ENCODE measurements at regions not wholly inside any gene's neighbourhood (a gene's known extent, or its start where the extent isn't known, plus 50 kb on each side); places are given as distances from the start of the nearest gene placed in this dataset.

DNA sequence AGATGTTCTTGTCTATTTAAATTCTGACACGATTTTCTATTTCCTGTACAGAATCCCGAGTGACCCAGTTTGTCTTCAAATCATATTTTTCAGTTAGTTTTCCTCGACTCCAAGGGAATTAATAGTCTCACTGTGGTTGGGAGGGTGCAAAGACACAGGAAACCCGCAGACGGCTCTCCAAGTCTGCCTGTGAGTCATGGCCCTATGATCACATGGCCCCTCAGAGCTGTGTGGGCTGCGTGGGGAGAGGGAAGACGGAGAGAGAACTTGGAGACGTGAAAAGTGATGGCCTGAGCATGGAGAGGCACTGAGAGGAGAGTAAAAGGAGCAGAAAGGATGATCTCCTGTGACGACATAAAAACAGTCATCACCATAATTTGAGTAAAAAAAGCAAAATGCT lies 989.9 kb downstream of the DCDC2C start:
- TF ChIP-seq CTCF (IDR thresholded peaks at IDR 0.05; ENCODE audit: low read depth, low read length, missing control alignments) = no peak
- DNase-seq (ENCODE audit: extremely low read depth, low read depth) = no peak
- no peak overlapping the region for H3K4me3 ChIP-seq (replicated peaks; ENCODE audit: low read depth, low read length)

GRCh38 chr2:4695281-4695861 lies 992.0 kb downstream of the DCDC2C start:
- DNase-seq (ENCODE audit: extremely low read depth, low read depth) = no peak
- TF ChIP-seq CTCF (IDR thresholded peaks at IDR 0.05; ENCODE audit: low read depth, low read length, missing control alignments) = no peak
- H3K4me3 ChIP-seq (replicated peaks; ENCODE audit: low read depth, low read length) = no peak overlapping the region

- no peak overlapping the region for H3K4me3 ChIP-seq (replicated peaks; ENCODE audit: low read depth, low read length)
- no peak for DNase-seq (ENCODE audit: extremely low read depth, low read depth)
- TF ChIP-seq CTCF (IDR thresholded peaks at IDR 0.05; ENCODE audit: low read depth, low read length, missing control alignments) = no peak
Observed at GRCh38 chr2:4715065-4715464, 977.1 kb upstream of the SOX11 start.

- TF ChIP-seq CTCF (IDR thresholded peaks at IDR 0.05; ENCODE audit: low read depth, low read length, missing control alignments) = no peak
- H3K4me3 ChIP-seq (replicated peaks; ENCODE audit: low read depth, low read length) = no peak overlapping the region
- DNase-seq (ENCODE audit: extremely low read depth, low read depth) = no peak
Observed at GRCh38 chr2:4718777-4719176, 973.4 kb upstream of the SOX11 start.

DNA sequence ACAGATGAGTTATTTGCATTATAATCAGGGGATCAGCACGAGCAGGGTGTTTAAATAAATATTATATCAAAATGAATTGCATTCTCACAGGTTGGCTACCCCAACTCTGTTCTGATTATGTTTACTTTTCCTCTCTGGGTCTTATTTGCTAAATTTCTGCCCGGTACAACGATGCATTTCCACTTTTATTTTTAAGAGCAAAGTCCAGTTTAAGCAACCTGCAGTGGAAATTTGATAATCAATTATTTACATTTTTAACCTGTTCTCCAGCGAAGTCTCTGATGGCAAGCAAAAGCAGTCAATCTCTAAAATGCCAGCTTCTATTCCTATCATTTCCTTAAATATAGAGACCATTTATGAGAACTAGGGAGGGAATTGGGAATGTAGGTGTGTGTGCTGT lies 966.6 kb upstream of the SOX11 start:
- DNase-seq (ENCODE audit: extremely low read depth, low read depth) = no peak
- no peak overlapping the region for H3K4me3 ChIP-seq (replicated peaks; ENCODE audit: low read depth, low read length)
- TF ChIP-seq CTCF (IDR thresholded peaks at IDR 0.05; ENCODE audit: low read depth, low read length, missing control alignments) = no peak

DNA sequence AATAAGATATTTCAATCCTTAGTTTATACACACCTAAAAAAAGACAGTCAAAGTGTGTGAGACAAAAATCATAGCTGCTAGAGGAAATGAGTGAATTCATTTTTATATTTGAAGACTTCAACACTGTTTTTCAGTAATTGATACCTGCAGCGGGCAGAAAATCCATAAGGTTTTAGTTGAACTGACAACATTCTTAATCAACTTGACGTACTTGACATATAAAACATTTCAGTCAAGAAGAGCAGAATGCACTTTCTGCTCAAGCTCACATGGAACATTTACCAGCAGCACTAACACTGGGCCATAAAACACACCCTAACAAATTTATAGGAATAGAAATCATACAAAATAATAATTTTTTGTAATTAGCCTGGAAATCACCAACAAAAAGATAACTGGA lies 959.6 kb upstream of the SOX11 start:
- TF ChIP-seq CTCF (IDR thresholded peaks at IDR 0.05; ENCODE audit: low read depth, low read length, missing control alignments) = no peak
- H3K4me3 ChIP-seq (replicated peaks; ENCODE audit: low read depth, low read length) = no peak overlapping the region
- no peak for DNase-seq (ENCODE audit: extremely low read depth, low read depth)

All from HFF-Myc (cell line).